ENCODE measurements at regions not wholly inside any gene's neighbourhood (a gene's known extent, or its start where the extent isn't known, plus 50 kb on each side); places are given as distances from the start of the nearest gene placed in this dataset.
"Not testable (repeated sequence)": the region's sequence is repeated elsewhere in the genome, so short reads cannot be mapped to it uniquely, and the experiment has no call there.

DNA sequence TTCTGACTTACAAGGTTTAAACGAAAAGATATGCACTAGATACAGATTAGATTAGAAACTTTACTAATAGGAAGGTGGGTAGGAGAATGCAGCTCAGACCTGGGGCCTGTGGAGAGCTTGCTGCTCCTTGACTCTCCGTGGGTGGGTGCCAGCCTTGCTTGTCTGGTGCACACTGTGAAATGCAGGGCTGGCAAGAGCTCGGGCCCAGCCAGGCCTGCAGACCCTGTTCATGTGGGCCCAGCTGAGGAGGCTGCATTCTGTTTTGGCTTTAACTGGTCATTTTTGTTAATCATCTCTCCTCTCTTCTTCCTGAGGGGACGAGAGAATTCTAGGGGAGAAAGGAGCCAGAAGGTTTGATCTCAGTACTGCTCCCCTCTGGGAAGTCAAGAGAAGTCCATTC lies 325.4 kb downstream of the QKI start:
- DNase-seq (ENCODE audit: low spot score), result no peak
- TF ChIP-seq, protein P1, sequence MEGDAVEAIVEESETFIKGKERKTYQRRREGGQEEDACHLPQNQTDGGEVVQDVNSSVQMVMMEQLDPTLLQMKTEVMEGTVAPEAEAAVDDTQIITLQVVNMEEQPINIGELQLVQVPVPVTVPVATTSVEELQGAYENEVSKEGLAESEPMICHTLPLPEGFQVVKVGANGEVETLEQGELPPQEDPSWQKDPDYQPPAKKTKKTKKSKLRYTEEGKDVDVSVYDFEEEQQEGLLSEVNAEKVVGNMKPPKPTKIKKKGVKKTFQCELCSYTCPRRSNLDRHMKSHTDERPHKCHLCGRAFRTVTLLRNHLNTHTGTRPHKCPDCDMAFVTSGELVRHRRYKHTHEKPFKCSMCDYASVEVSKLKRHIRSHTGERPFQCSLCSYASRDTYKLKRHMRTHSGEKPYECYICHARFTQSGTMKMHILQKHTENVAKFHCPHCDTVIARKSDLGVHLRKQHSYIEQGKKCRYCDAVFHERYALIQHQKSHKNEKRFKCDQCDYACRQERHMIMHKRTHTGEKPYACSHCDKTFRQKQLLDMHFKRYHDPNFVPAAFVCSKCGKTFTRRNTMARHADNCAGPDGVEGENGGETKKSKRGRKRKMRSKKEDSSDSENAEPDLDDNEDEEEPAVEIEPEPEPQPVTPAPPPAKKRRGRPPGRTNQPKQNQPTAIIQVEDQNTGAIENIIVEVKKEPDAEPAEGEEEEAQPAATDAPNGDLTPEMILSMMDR (IDR thresholded peaks at IDR 0.05; ENCODE audit: extremely low read depth, missing control alignments), result no peak

DNA sequence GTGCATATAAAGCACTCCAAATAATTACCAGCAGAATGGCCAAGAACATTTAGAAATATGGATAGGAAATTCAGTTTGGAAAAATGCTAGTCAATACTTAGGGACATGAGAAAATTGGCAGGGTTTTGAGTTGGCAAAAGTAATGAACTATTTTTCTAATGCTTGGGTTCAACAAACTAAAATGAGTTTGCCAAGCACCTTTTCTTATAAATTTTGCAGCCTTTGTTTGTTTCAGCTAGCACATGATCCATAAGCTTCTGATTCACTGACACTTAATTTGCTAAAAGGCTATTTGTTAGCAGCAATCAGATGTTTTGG lies 324.8 kb downstream of the QKI start:
- TF ChIP-seq, protein P1 (IDR thresholded peaks at IDR 0.05; ENCODE audit: extremely low read depth, missing control alignments), result no peak

DNA sequence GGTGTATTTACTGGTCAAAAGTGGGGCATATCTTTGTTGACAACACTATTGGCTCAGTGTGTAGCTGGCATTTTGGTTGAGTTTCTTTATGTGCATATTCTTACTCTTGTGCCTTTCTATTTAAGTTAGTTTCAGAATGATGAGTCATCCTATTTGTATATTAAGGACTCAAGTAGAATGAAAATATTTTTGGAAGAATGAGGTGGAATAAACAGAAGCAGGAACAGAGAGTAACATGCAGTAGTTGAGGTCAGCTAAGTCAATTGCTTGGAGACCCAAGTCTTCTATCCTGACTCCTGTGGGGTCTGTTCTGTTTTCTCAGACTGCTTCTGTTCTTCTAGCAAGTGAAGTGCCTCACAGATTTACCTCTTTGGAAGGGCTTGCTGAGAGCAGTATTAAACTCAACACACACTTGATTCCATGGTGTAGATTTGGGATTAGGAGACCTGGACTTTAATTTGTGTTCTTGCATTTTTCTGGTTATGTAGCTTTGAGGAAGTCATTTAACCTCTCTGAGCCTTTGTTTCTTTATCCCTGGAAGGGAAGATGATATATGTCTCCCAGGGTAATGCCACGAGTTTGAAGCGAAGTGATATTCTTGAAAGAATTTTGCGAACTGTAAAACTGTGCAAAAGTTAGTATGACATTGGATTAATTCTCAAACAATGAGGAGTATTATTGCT lies 324.3 kb downstream of the QKI start:
- TF ChIP-seq, protein P1 (IDR thresholded peaks at IDR 0.05; ENCODE audit: extremely low read depth, missing control alignments), result no peak
- no peak for DNase-seq (ENCODE audit: low spot score)

More for the DNA sequence above, 324.8 kb downstream of the QKI start:
- no peak for DNase-seq (ENCODE audit: low spot score)

DNA sequence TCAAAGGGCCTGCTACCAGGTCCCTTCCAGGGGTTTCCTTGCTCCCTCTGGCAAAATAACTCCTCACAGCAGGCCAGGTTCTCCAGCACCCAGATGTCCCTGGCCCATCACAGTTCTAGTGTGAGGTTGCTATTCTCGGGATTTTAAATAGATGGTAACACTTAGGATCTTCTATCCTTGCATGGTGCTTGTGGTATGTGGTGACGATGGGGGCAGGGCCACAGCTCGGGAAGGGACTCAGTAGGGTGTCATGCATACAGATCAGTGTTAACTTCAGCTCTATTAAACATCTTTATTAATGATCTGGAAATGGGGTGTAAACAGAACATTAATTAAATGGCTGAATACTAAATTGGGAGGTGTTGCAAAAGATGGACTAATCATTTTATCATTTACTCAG lies 323.8 kb downstream of the QKI start:
- no peak for DNase-seq (ENCODE audit: low spot score)
- TF ChIP-seq, protein P1 (IDR thresholded peaks at IDR 0.05; ENCODE audit: extremely low read depth, missing control alignments), result no peak

DNA sequence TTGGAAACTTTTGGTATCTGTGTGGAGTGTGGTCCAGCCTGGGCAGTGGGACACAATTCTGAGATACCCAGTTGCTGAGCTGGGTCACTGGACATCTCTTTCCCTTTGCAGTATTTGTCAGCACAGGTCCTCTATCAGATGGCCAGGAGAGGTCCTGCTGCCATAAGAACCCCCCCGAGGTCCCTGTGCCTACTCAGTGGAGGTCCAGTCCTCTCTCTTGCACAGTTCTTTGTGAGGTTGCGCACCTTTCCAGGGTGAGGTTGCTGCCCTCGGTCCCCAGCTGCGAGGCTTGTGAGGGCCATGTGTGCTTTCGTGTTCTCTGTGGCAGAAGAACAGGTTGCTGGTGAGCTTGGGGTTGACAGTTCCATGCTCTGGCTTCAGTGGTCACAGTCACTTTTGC lies 320.6 kb downstream of the QKI start:
- DNase-seq (ENCODE audit: low spot score), result no peak
- TF ChIP-seq, protein P1 (IDR thresholded peaks at IDR 0.05; ENCODE audit: extremely low read depth, missing control alignments), result no peak

DNA sequence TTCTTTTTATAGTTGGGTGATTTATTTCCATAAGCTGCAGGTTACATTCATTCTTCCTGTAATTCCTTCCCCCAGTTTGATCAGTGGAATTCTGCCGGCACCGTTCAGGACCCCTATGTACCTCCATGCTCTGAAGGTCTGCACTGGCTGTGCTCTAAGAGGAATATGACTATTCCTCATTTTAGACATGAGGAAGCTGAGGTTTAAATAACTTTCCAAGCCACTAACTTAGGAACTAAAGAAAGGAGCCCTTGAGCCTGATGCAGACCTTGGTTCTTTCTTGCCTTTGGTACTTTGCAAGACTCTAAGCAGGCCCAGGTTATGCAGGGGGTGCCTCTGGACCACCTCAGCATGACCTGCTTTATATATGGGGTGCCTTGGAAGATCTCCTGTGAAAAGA lies 318.5 kb downstream of the QKI start:
- no peak for DNase-seq (ENCODE audit: low spot score)
- TF ChIP-seq, protein P1 (IDR thresholded peaks at IDR 0.05; ENCODE audit: extremely low read depth, missing control alignments), result no peak

DNA sequence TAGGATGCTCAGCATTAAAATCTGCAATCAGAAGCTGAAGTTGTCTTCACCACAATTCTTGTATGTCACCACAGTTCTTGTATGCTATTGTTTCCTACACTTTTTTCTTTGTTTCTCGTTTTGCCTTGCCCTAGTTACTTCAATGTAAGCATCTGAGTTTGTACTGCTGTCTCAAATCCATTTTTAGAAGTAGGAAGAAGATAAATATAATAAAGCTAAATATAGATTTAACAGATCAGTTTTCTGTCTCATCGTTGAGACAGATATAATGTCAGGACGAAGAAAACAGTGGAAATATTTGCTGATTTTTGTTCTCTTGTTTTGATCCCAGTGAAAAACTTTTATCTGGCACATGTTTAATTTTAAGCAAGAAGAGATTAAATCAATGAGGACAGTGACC lies 318.0 kb downstream of the QKI start:
- TF ChIP-seq, protein P1 (IDR thresholded peaks at IDR 0.05; ENCODE audit: extremely low read depth, missing control alignments), result no peak

DNA sequence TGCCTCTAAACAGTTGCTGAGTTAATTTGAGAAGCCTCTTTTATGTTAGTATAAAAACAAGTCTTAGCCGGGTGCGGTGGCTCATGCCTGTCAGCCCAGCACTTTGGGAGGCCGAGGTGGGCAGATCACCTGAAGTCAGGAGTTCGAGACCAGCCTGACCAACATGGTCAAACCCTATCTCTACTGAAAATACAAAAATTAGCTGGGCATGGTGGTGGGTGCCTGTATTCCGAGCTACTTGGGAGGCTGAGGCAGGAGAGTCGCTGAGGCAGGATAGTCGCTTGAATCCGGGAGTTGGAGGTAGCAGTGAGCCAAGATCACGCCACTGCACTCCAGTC lies 317.5 kb downstream of the QKI start:
- not testable (repeated sequence) for DNase-seq (ENCODE audit: low spot score)

More for the DNA sequence above, 318.0 kb downstream of the QKI start:
- no peak for DNase-seq (ENCODE audit: low spot score)

All from GM20000 (cell line).